Liver (tissue), 2 donors: ENCODE measurements at regions not wholly inside any gene's neighbourhood (a gene's known extent, or its start where the extent isn't known, plus 50 kb on each side); places are given as distances from the start of the nearest gene placed in this dataset.

ENCODE experiments used
- ATF3 ChIP-seq: IDR thresholded peaks from 2 replicates; pipeline ENCODE4 v1.6.1; 2016; ENCODE audit warnings: antibody characterized with exemption
- EGR1 ChIP-seq, 2 donors: IDR thresholded peaks; 2 replicates each; pipeline ENCODE4 v1.6.1; 2016 to 2018; ENCODE audit warnings: antibody characterized with exemption in 2 of 2, low read depth in 2 of 2
- RXRA ChIP-seq, 2 donors: IDR thresholded peaks; 2 replicates each; pipeline ENCODE4 v1.6.1; 2017 to 2018; ENCODE audit warnings: antibody characterized with exemption in 2 of 2, mild to moderate bottlenecking in 1 of 2
- donor health status: healthy.

- no peak for TF ChIP-seq EGR1 (IDR thresholded peaks at IDR 0.05; ENCODE audit: low read depth in 2 of 2)
- TF ChIP-seq RXRA (IDR thresholded peaks at IDR 0.05), result no peak
- TF ChIP-seq ATF3, result no peak
Measured at GRCh38 chr2:120682654-120683053, 53.0 kb upstream of the GLI2 start.
